Tibial nerve (tissue), 4 donors: ENCODE measurements at regions not wholly inside any gene's neighbourhood (a gene's known extent, or its start where the extent isn't known, plus 50 kb on each side); places are given as distances from the start of the nearest gene placed in this dataset.

Experiments used
- CTCF ChIP-seq, 5 experiments: fragments of 200-600 bp in 3 of 5; fragments of 450-650 bp in 2 of 5; sonication (generic) in 3 of 5; IDR thresholded peaks; one replicate each; pipeline ENCODE4 v1.5.1; 2016 to 2019; ENCODE audit warnings: antibody characterized with exemption in 5 of 5, mild to moderate bottlenecking in 3 of 5, moderate library complexity in 2 of 5
- EP300 ChIP-seq, 2 donors: sonication (generic); formaldehyde crosslinking; IDR thresholded peaks; one replicate each; pipeline ENCODE4 v1.6.1; 2017; ENCODE audit warnings: antibody characterized with exemption in 2 of 2, mild to moderate bottlenecking in 1 of 2
- POLR2A ChIP-seq, 2 donors: fragments of 450-650 bp; IDR thresholded peaks; one replicate each; pipeline ENCODE4 v1.6.1; 2017; ENCODE audit warnings: antibody characterized with exemption in 2 of 2, mild to moderate bottlenecking in 2 of 2, moderate library complexity in 2 of 2

DNA sequence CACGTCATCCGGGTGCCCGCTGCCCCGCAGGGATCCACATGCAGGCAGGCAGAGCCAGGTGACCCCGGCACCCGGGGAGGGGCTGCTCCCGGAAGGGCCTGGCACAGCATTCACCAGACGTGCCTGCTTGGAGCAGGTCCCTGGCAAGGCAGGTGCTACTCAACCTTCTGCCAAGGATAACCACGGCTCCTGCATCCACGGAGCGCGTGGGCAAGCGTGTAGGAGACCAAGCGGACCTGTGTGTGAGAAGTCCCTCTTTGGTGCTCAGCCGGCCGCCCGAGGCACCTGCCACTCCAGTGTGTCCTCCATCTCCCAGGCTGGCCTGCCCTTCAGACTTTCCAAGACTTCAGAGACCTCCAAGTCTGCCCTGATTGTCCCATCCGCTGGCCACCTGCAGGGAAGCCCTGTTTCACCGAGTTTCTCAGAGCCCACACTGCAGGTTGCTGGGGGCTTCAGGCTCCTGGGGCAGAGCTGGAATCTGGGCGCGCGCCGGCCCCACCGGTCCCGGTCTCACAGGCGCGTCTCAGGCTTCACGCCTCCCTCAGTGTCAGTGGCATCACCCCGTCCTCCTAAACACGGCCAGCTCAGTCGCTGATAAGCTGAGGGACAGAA lies 124.3 kb downstream of the DLL1 start:
- no peak for TF ChIP-seq POLR2A (IDR thresholded peaks at IDR 0.05)
- TF ChIP-seq CTCF (IDR thresholded peaks at IDR 0.05), result no peak
- no peak for TF ChIP-seq EP300 (IDR thresholded peaks at IDR 0.05)
